ENCODE measurements at regions not wholly inside any gene's neighbourhood (a gene's known extent, or its start where the extent isn't known, plus 50 kb on each side); places are given as distances from the start of the nearest gene placed in this dataset.
A peak's percentile ranks its signal among the peaks of the same experiment; 100 is the strongest.

DNA sequence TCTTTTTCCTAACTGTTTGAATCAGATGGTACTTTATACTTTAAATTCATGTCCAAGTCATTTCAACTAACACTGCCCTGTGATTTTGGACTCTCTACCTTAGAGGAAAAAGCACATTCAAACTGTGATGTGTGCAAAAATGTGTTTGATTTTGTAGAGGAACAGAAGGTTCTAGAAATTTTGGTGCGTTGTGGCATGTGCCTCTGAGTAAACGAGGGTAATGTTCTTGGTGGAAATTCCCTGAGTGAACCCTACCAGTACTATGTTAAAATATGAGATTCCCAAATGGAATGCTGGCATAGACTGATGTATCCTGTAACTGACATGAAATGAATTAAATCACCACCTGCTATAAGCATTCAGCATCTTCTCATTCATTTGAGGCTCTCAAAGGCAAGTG is 901.9 kb upstream of the KLHL29 start:
- no peak for DNase-seq (ENCODE audit: low read depth, low spot score)

DNA sequence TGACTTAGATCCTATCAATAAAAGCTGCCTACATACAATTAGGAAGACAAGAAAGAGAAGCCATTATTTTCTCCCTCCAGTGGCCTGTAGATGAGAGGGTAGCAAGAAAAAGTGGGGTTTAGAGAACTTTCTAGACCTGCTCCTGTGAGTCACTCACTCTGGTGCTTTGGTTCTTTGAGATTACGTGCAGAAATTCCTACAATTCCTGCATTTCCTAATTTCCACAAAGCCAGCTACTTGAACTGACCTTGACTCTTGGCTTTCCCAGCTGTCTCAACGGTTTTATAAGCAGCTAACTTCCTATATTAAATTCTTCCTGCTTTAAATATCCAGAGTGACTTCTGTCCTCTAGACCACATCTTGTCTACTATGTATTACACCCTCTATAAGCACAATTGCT is 899.5 kb upstream of the KLHL29 start:
- peak; percentile 35 for DNase-seq (ENCODE audit: low read depth, low spot score)

DNA sequence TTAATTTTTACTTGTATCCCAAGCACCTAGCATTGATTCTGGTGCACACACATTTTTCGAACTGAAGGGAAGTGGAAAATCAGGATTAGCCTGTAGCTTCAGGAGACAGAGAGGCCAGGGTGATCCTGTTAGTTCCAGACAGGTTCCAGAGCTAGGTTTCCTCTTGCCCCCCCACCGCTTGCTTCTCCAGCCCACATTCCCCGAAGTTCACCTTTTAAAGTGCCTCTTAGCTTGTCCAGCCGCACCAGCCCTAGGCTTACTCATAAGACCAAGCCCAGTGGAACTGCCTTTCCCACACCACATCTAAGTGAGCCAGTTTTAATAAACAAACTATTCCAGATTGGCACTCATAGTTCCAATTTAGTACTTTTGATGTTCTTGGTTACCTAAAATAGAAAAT is 898.6 kb upstream of the KLHL29 start:
- DNase-seq (ENCODE audit: low read depth, low spot score): no peak

DNA sequence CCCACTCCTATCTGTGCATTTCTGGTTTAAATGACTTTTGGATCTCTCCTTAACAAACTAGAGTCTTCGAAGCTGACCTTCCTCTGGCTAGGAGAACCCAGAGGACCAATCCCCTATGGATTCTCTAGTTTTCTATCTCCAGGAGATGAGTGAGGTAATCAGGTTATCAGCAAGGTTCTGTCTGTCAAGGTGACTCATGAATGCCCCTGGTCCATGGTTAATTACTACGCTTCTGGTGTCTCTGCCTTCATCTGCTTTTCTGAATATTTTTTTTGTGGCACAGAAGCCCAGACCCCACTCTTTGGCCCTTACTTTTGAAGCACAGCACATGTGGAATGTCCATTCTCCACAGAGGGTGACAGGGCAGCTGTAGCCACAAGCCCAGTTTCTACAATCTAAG is 897.9 kb upstream of the KLHL29 start:
- DNase-seq (ENCODE audit: low read depth, low spot score): no peak

DNA sequence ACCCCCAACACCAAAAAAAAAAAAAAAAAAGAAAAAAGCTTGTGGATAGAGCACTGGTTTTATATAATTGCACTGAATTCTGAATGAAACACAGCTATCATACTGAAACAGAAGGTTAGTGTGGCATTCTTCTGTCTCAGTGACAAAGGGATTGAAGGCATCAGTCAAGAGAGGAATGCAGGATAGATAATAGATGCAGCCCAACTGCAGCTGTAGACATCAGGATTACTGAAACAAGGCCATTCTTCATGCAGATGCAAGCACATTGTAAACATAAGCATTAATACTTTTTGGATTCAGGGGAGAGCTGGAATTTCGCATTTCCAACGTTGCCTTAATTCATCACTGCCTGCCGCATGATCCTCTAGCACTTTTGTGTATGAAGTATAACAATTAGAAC is 897.4 kb upstream of the KLHL29 start:
- no peak for DNase-seq (ENCODE audit: low read depth, low spot score)

DNA sequence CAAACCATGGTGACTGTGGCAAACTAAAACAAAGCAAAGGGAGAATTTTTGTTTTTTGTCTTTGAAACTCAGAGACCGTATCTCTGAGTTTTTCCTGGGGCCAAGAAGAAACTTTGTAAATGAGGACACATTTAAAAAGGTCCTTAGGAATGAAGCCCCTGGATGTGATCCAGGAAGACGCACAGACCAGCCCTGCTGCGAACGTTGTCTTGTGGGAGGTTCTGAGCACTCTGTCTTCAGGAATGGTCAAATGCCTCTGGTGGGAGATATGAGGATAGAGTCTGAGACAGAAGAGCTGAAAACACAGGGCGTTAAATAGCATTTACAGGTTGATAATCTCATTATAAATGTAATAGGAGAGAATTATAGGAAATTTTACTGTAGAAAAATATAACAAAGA is 893.5 kb upstream of the KLHL29 start:
- DNase-seq (ENCODE audit: low read depth, low spot score): no peak

DNA sequence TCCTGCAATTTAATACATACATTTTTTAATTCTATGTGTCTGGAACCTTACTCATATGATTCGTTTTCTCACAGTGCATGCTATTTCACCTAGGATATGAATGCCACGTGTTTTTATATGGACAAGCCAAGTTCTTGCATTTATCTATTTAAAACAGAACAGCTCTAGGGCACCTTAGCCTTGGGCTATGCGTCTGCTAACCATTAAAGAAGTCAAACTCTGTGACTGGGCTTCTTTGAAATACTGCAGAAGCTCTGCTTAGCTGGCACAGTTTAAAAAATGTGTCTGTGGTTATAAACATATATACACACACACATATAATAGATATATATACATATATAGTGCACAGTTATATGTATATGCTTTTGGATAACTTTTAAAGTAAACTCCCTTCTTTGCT is 890.8 kb upstream of the KLHL29 start:
- DNase-seq (ENCODE audit: low read depth, low spot score): no peak

DNA sequence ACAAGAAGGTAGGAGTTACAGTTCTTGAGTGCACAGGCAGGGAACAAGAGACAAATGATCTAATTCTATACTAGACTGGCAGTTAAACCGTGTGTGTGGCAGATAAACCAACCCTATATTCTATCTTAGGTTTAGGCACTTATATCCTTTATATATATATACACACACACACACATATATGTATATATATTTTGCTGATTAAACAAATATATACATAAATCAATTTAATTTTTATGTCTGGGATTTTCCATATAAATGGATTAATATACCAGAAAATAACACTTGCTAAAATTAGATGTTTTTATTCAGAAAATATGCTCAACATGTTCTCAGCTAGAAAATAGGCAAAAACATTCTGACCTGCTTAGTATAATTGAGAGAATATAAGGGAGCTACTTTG is 887.9 kb upstream of the KLHL29 start:
- DNase-seq (ENCODE audit: low read depth, low spot score): no peak

DNA sequence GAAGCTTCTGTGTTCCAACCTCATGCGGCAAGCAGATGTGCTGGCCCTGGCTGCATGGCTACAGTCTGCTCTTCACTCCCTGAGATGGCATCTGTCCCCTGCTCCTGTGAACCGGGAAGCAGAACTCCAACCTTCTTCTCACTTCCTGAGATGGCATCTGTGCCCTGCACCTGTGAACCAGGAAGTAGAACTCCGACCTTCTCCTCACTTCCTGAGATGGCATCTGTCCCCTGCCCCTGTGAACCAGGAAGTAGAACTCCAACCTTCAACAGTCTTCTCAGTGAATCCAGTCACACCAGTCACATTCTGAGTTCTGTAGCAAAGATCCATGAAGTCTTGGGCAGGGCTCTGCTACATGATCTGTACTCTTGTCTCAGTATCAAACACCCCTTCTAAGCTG is 887.2 kb upstream of the KLHL29 start:
- DNase-seq (ENCODE audit: low read depth, low spot score): no peak

DNA sequence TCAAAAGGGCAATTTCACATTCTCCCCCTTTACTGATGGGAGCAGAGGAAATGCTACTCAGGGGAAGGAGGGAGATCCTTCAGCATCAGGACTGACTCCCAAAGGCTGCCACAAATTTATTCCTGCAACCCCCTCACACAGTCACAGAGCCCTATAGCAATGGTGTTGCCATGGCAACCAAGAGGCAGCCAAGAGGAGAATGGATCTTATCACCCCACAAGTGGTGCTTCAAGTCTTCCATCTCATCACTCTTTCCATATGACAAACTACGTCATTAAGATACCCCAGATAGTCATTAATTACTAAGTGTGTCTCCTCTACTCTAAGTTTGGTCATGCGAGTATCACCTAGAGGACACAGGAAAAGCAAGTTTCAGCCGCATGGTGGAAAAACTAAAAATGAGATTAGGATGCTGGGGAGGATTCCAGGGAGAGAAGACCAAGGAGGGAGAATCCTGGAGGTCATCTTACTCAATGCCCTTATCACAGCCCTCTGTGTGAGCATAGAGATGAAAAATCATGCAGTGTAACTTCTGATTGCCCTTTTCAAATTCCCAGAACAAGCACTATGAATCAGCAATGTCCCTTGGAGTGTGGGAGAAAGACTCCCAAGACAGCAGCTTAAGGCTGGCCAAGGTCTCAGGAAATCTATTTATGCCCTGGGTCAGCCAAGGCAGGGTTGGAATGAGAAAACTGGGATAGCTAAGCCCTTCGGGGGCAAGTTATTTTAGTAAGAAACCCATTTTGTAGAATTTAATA is 885.7 kb upstream of the KLHL29 start:
- DNase-seq (ENCODE audit: low read depth, low spot score): no peak

DNA sequence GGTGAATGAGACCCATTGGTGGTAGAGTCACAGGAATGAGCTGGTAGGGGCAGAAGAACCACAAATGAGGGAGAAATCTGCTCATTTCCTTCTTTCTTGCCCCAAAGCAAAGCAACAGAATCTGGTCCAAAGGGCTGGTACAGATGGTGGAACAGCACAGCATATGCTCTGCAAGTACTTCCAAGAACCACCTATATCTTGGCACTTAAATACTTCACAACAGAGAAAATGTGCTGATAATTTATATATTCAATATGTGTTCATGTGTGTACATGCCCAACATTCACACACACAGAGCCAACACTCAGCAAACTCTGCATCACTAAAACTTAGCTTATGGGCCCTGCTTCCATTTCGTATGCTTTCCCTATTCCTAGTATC is 884.4 kb upstream of the KLHL29 start:
- no peak for DNase-seq (ENCODE audit: low read depth, low spot score)

DNA sequence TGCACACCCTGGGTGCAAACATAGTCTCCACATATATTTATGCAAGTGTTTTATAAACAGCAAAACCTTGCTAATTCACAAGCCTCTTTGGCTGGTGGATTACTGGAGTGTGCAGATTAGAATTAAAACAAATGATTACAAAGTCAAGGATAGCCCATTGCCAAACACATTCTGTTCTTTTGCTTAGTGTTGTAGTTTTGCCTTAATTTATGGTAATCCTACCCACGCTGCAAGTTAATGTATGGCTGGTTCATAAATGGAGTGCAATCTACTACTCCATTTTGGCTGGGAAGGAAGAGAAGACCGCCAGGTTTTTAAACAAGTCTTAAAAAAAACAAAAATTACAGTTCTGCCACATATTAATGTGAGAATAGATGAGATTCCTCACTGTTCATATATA is 883.1 kb upstream of the KLHL29 start:
- DNase-seq (ENCODE audit: low read depth, low spot score): no peak

DNA sequence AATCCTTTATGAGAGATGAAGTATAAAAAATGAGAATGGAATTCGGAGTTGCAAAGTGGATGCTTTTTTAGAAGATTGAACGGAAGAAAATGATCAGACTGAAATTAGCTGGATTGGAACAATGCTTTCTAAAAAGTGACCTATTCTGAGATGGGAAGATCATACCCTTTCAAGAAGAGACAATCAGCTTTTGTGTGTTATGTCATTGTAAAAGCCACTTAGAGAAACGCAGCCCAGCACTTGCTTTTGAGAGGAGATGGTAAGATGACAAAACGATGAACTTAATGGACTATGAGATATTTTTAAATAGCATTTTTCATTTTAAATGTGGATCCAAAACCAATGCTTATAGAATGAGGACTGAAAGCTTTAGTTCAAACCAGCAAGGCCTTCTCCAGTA is 871.4 kb upstream of the KLHL29 start:
- DNase-seq (ENCODE audit: low read depth, low spot score): no peak

DNA sequence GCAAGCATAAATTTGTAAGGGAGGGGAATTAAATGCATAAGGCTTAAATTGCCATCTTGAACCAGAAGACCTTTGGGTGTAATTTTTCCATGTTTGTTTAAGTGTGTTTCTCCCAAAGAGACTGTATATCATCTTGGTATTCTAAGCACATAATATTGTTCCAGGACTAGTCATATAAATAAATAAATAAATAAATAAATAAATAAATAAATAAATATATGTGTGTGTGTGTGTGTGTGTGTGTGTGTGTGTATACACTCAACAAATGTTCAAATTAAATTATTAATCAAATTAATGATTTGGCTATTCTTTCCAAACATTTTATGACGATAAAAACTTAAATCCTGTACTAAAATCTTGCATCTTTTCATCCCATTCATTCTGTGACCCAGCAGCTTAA is 867.8 kb upstream of the KLHL29 start:
- no peak for DNase-seq (ENCODE audit: low read depth, low spot score)

DNA sequence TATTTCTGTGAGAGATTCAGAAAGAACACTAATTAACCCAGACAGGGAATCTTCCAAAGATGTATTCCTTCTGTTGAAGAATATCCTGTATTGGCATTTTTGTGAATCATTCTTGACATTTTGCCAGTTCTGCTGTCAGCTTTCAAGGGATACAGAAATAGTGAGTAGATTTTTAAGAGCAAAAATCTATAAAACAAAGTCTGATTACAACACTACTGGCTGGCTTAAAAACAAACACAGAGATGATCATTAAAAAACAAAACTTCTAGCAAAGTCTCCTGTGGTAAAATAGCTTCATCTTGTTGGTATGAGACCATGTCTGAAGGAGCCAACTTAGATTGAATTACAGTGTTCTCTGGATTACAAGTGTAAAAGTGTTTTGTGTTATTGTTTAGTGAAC is 866.3 kb upstream of the KLHL29 start:
- DNase-seq (ENCODE audit: low read depth, low spot score): no peak

DNA sequence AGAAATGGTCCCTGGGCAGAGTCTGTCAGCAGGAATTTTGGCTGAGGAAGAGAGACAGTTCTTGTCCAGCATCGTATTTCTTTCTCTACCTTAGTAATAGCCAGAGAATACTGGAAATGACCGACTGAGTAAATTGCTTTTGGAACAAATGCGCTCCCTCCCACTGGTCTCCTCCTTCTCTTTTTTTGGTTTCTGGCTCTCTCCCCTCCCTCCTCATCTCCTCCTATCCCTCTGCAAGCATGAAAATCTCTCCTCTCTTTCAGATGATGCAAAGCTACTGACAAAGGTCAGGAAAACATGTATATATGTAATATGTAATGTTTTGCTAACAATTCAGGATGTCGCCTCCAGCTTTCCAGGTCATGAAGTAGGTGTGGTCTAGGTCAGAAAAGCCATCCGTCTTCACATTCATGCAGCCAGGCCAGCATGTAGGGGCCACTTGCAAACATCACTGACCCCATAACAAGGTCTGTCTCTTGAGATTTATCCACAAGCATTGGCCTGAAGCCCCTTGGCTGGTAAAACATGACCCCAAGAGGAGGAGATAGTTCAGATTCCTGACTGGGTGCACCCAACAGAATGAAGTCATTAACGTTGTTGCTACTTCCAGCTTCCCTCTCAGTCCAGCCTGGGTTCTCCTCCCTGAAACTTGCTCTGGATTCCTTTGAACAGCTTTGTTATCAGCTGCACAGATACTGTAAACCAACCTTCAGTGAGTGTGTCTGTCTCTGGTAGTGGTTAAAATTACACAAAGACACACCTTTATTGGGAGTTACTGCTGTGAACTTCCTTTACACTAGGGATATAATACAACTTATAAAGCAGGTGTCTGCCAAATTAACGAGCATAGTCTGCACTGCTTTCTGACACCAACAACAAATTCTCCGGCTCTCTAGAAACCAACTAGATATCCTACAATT is 864.4 kb upstream of the KLHL29 start:
- DNase-seq (ENCODE audit: low read depth, low spot score): no peak

DNA sequence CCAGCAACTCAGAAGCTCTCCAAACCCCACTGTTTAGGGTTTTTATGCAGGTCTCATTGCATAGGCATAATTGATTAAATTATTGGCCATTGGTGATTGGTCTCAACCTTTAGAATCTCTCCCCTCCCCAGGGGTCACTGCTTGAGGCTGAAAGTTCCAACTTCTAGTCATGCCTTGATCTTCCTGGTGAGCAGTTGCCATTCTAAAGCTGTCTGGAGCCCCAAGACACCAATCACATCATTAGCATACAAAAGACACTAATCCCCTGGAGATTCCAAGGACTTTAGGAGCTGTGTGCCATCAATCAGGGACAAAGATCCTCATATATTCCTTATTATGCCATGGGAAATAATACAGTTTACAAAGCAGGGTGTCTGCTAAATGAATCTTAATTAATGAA is 863.4 kb upstream of the KLHL29 start:
- DNase-seq (ENCODE audit: low read depth, low spot score): no peak

DNA sequence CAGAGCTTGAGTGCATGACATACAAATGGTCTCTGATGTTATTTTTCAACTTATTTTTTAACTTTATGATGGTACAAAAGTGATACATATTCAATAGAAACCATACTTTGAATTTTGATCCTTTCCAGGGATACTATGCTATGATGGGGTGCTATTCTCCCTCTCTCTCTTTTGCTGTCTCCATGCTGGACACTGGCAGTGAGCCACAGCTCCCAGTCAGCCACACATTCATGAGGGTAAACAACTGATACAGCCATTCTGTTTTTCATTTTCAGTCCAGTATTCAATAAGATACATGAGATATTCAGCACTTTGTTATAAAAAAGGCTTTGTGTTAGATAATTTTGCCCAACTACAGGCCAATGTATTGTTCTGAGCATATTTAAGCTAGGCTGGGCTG is 859.3 kb upstream of the KLHL29 start:
- DNase-seq (ENCODE audit: low read depth, low spot score): no peak

DNA sequence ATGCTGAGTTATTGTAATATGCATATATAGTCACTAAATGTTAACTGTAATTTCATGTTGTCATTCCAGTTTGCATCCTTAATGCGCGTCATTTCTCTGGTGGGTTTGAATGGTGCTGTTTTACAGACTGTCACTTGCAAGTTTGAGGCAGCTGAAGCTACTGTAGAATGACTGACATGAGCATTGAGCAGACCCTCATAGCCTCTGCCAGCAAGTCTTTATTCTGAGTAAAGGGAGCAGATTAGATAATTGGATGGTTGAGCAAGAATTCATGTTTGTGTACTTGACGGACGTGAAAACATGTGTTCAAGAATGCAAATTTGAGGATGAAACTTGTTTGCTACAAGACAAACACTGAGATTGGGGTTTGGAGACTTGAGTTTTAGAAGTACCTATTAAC is 854.8 kb upstream of the KLHL29 start:
- DNase-seq (ENCODE audit: low read depth, low spot score): no peak

DNA sequence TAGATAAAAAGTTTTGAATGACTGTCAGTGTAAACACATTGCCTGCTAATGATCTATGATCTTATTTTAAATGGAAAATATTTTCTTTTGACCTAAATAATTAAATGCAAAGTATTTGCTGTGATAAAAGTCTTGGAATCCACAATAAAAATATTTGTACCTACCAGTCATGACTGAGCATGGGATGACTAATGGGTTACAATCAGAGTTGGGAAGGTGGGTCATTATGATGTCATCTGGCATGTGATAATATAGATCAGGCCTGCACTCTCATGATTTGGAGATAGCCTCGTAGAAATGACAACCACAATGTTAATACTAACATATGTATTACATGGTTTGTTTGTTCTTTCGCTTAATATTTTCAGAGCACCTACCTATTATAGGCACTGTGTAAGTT is 848.8 kb upstream of the KLHL29 start:
- no peak for DNase-seq (ENCODE audit: low read depth, low spot score)

DNA sequence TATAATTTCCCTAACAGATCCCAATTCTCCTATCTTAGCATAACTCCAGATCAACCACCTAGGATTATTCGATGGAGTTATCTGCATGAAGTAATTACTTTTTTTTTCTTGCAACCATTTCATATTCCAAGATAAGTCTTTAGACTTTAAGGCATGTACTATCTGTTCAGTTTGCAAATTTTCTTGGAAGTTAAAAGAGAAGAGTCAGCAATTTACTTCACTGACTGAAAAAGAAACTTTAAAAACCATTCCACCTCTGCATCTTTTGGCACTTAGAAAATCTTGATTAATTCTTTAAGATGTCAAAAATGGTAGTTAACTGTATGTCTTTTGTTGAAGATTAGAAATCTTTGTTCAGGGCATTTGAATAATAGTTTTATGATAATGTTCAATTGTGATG is 830.5 kb upstream of the KLHL29 start:
- DNase-seq (ENCODE audit: low read depth, low spot score): no peak

DNA sequence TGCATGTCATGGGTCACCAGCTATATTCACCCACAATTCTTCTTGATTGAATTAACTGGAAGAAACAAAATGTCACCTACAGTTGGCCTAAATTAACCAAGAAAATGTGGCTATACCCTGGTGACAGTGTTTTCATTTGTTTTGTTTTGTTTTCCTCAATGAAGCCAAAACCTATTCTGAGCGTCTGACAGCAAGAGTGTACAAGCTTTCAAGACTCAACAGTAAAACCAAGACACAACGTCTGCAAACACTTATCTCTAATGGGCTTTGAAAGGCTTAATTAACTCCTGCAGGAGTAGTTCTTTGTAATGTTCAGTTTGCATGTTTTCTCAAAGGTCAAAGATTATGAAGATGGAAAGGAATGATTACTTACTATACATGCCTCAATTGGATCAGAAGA is 827.6 kb upstream of the KLHL29 start:
- DNase-seq (ENCODE audit: low read depth, low spot score): no peak

DNA sequence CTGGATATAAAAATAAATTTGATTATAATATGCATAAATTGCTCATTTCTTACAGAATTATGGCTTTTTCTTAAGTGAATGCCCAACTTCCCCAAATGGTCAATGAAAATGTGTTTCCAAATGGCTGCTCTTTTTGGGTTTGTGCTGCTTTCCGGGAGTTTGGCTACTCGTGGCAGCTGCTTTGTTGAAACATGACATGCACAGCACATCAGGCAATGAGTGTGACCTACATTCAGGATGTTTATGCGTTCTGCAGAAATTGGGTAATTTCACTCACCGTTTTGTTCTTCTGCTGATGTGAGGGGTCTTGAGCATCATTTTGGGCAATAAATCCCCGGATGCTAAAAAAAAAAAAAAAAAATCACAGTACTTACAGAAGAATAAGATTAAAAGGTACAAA is 825.0 kb upstream of the KLHL29 start:
- DNase-seq (ENCODE audit: low read depth, low spot score): no peak

Data from iPS DF 19.7 (cell line).